Astrocyte (in vitro differentiated cells and primary cell): ENCODE measurements at regions not wholly inside any gene's neighbourhood (a gene's known extent, or its start where the extent isn't known, plus 50 kb on each side); places are given as distances from the start of the nearest gene placed in this dataset.

Experiments used
- DNase-seq: peaks from one replicate; pipeline ENCODE4 v3.0.0-alpha.2; 2010; ENCODE audit warnings: low read depth
- FAIRE-seq: peaks from 2 replicates; lab custom pipeline; 2011; peaks lifted over from hg19 to GRCh38; lab: Jason Lieb, UNC
- H2AFZ ChIP-seq: 2 replicates; pipeline ENCODE4 v1.6.0; 2012; ENCODE audit warnings: low read depth, low read length, inconsistent platforms
- H3K27ac ChIP-seq: 2 replicates; pipeline ENCODE4 v1.5.1; 2011; ENCODE audit warnings: low read depth, low read length, inconsistent platforms
- H3K27me3 ChIP-seq: 2 replicates; pipeline ENCODE4 v1.6.0; 2011; ENCODE audit warnings: low read length, inconsistent platforms; ENCODE audit not compliant: insufficient read depth
- H3K36me3 ChIP-seq: 2 replicates; pipeline ENCODE4 v1.5.1; 2011; ENCODE audit warnings: low read length, inconsistent platforms; ENCODE audit not compliant: insufficient read depth
- H3K4me1 ChIP-seq: 2 replicates; pipeline ENCODE4 v1.5.1; 2011; ENCODE audit warnings: low read length, inconsistent platforms; ENCODE audit not compliant: insufficient read depth
- H3K4me2 ChIP-seq: 2 replicates; pipeline ENCODE4 v1.6.0; 2012; ENCODE audit warnings: low read length, inconsistent platforms
- H3K4me3 ChIP-seq: 2 replicates; pipeline ENCODE4 v1.5.1; 2011; ENCODE audit warnings: low read depth, mild to moderate bottlenecking, low read length, inconsistent platforms; ENCODE audit not compliant: insufficient read depth
- H3K79me2 ChIP-seq: 2 replicates; pipeline ENCODE4 v1.6.0; 2012; ENCODE audit warnings: mild to moderate bottlenecking, low read length, inconsistent platforms; ENCODE audit not compliant: insufficient read depth
- H3K9ac ChIP-seq: 2 replicates; pipeline ENCODE4 v1.6.0; 2012; ENCODE audit warnings: mild to moderate bottlenecking, low read length, inconsistent platforms
- H3K9me3 ChIP-seq: 2 replicates; pipeline ENCODE4 v1.5.1; 2012; ENCODE audit warnings: low read depth, mild to moderate bottlenecking, low read length, inconsistent platforms; ENCODE audit not compliant: insufficient read depth
- H4K20me1 ChIP-seq: 2 replicates; pipeline ENCODE4 v1.6.0; 2012; ENCODE audit warnings: low read length, inconsistent platforms; ENCODE audit not compliant: insufficient read depth
- H3K27ac Mint-ChIP-seq: one replicate; pipeline ENCODE4 v1.8.0; 2021; ENCODE audit warnings: mild to moderate bottlenecking, mixed read lengths; ENCODE audit not compliant: unreplicated experiment
- H3K27me3 Mint-ChIP-seq: one replicate; pipeline ENCODE4 v1.8.0; 2021; ENCODE audit warnings: low read depth, mixed read lengths; ENCODE audit not compliant: unreplicated experiment
- H3K36me3 Mint-ChIP-seq: one replicate; pipeline ENCODE4 v1.8.0; 2021; ENCODE audit warnings: low read depth, mixed read lengths; ENCODE audit not compliant: unreplicated experiment
- H3K4me1 Mint-ChIP-seq: one replicate; pipeline ENCODE4 v1.8.0; 2021; ENCODE audit warnings: low read depth, mixed read lengths; ENCODE audit not compliant: unreplicated experiment
- H3K4me3 Mint-ChIP-seq: one replicate; pipeline ENCODE4 v1.8.0; 2021; ENCODE audit warnings: mild to moderate bottlenecking, moderate library complexity, mixed read lengths; ENCODE audit not compliant: unreplicated experiment
- H3K9me3 Mint-ChIP-seq: one replicate; pipeline ENCODE4 v1.8.0; 2021; ENCODE audit warnings: mild to moderate bottlenecking, mixed read lengths; ENCODE audit not compliant: unreplicated experiment
- CTCF ChIP-seq: IDR thresholded peaks from 2 replicates; pipeline ENCODE4 v1.5.1; 2011; ENCODE audit warnings: low read depth, mild to moderate bottlenecking, inconsistent platforms, low read length, moderate library complexity; ENCODE audit not compliant: insufficient read depth
- EZH2 ChIP-seq: IDR thresholded peaks from 2 replicates; pipeline ENCODE4 v1.6.1; 2012; ENCODE audit warnings: mild to moderate bottlenecking, low read length, inconsistent platforms; ENCODE audit not compliant: insufficient read depth

GRCh38 chr11:8315463-8315862 is 51.8 kb upstream of the LMO1 start:
- Histone ChIP-seq H3K4me2 (no peak overlapping the region), H3K27ac (no peak overlapping the region), H3K36me3 (no peaks in the 10 kb centered on the region), H4K20me1 (no peaks in the 10 kb centered on the region), H3K27me3 (peaks cover 7% of the 10 kb centered on the region), H3K9ac (no peak overlapping the region), H3K9me3 (no peaks in the 10 kb centered on the region), H3K4me1 (no peaks in the 10 kb centered on the region), H2AFZ (no peak overlapping the region), H3K4me3 (no peak overlapping the region), H3K79me2 (no peaks in the 10 kb centered on the region)
- no peak overlapping the region for H3K27ac Mint-ChIP-seq
- no peaks in the 10 kb centered on the region for H3K4me1 Mint-ChIP-seq
- H3K4me3 Mint-ChIP-seq = no peak overlapping the region
- peaks cover 44% of the 10 kb centered on the region for H3K27me3 Mint-ChIP-seq
- DNase-seq = no peak
- TF ChIP-seq EZH2 (no peak), CTCF (no peak)
- no peak for FAIRE-seq
- peaks cover 3% of the 10 kb centered on the region for H3K9me3 Mint-ChIP-seq
- H3K36me3 Mint-ChIP-seq = no peaks in the 10 kb centered on the region

- no peaks in the 10 kb centered on the region for H3K4me1 ChIP-seq
Measured at GRCh38 chr11:8314916-8315315, 51.2 kb upstream of the LMO1 start.

More at GRCh38 chr11:8314916-8315315, 51.2 kb upstream of the LMO1 start:
- Histone ChIP-seq H4K20me1 (no peaks in the 10 kb centered on the region), H3K4me2 (no peak overlapping the region), H3K27ac (no peak overlapping the region), H3K9me3 (no peaks in the 10 kb centered on the region), H3K79me2 (no peaks in the 10 kb centered on the region), H3K4me3 (no peak overlapping the region), H3K36me3 (no peaks in the 10 kb centered on the region), H3K27me3 (peaks cover 3% of the 10 kb centered on the region), H3K9ac (no peak overlapping the region), H2AFZ (no peak overlapping the region)
- Mint-ChIP-seq H3K27ac (no peak overlapping the region), H3K4me3 (no peak overlapping the region), H3K4me1 (no peaks in the 10 kb centered on the region), H3K9me3 (peaks cover 3% of the 10 kb centered on the region), H3K27me3 (peaks cover 40% of the 10 kb centered on the region), H3K36me3 (no peaks in the 10 kb centered on the region)
- no peak for FAIRE-seq
- no peak for TF ChIP-seq EZH2
- no peak for TF ChIP-seq CTCF
- DNase-seq = no peak
